ENCODE measurements at regions not wholly inside any gene's neighbourhood (a gene's known extent, or its start where the extent isn't known, plus 50 kb on each side); places are given as distances from the start of the nearest gene placed in this dataset.

- no peak for TF ChIP-seq CTCF (IDR thresholded peaks at IDR 0.05)
- no peak for TF ChIP-seq POLR2AphosphoS5 (IDR thresholded peaks at IDR 0.05)
- TF ChIP-seq POLR2A (IDR thresholded peaks at IDR 0.05): no peak
These were observed 74.6 kb upstream of the RNF152 start for GRCh38 chr18:61967252-61967891.

Measured in prostate gland (tissue), 2 donors.